ENCODE measurements at regions not wholly inside any gene's neighbourhood (a gene's known extent, or its start where the extent isn't known, plus 50 kb on each side); places are given as distances from the start of the nearest gene placed in this dataset.

- TF ChIP-seq ZNF507 (tag; conservative IDR thresholded peaks at IDR 0.05) (no peak), CHCHD3 (CRISPR knock-in tag; IDR thresholded peaks at IDR 0.05) (no peak), ZNF134 (CRISPR knock-in tag; conservative IDR thresholded peaks at IDR 0.05) (no peak), NFE2L1 (tag; IDR thresholded peaks at IDR 0.05; ENCODE audit: borderline replicate concordance, low read depth) (no peak), MAX (CRISPR knock-in tag; IDR thresholded peaks at IDR 0.05) (no peak), CTCF (IDR thresholded peaks at IDR 0.05 in 2 of 3, conservative IDR thresholded peaks at IDR 0.05 in 1 of 3; ENCODE audit: insufficient read depth in 2 of 3, low read depth in 1 of 3, low read length in 3 of 3) (no peak), CUX1 (CRISPR knock-in tag; IDR thresholded peaks at IDR 0.05) (no peak), MTA3 (IDR thresholded peaks at IDR 0.05; ENCODE audit: borderline replicate concordance) (no peak), CHD2 (IDR thresholded peaks at IDR 0.05; ENCODE audit: low read depth, low read length) (no peak)
These were observed 178.3 kb downstream of the SNCA start for GRCh38 chr4:89658701-89659024.
